DMS153 (cell line): ENCODE measurements at regions not wholly inside any gene's neighbourhood (a gene's known extent, or its start where the extent isn't known, plus 50 kb on each side); places are given as distances from the start of the nearest gene placed in this dataset.

Experiments used
- DNase-seq: peaks from one replicate; lab custom pipeline; 2025; lab: John Stamatoyannopoulos, UW

DNA sequence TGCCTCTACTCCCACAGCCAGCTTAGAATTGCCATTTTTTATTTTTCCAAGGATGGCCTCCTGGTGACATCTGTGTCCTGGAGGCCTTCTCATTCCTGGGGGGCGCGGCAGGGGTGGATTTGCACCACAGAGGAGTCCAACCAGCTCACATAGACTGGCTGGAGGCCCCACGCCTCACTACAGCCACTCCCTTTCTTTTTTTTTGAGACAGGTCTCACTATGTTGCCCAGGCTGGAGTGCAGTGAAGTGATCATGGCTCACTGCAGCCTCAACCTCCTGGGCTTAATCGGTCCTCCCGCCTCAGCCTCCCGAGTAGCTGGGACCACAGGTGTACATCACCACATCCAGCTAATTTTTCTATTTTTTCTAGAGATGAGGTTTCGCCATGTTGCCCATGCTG, 57.6 kb upstream of the DOCK1 start:
- no peak for DNase-seq

DNA sequence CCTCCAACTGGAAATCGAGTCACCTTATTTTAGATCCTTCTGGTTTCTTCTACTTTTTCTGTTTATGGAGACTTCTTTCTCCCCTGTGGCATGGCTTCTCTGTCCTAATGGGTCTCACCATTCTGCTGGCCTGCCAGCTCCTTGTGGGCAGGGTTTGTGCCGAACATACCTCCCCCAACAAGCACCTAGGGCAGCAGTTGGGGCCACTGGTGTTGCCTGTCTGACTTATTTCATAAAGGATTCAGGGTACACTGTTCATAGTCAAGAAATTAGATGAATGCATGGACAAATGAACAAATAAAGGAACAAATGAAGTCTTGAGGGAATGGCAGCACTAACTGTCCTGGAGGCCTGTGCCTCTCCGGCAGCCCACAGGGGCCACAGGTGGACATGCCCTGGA, 55.6 kb upstream of the DOCK1 start:
- no peak for DNase-seq

DNA sequence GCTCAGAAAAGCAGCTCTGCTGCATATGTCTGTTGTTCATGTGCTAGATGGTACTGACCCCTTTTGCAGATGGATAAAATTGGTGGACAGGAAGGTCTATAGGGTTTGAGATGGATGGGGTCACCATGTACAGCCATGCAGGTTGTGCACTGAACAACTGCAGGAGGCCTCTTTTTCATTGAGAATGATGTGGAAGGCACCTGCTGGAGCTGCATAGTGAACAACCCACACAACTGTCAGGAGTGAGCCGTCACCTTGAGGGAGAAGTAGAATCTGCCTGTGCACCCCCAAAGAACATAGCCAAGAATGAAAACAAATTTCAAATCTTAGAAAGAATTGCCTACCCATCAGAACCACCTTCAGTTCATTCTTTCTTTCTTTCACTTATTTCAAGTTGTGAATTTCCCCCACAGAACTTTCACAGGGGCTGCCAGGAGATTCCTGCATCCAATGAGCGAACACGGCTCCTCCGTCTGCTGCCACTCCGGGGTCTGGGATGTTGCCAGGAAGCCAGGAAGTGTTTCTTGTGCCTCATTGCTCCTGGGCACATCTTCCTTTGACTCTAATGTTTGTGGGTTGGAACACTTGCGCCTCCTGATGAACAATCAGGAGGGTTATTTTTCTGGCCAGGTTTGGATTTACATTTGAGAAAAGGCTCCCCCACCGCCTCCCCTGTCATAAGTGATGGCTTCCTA, 53.7 kb upstream of the DOCK1 start:
- no peak for DNase-seq

DNA sequence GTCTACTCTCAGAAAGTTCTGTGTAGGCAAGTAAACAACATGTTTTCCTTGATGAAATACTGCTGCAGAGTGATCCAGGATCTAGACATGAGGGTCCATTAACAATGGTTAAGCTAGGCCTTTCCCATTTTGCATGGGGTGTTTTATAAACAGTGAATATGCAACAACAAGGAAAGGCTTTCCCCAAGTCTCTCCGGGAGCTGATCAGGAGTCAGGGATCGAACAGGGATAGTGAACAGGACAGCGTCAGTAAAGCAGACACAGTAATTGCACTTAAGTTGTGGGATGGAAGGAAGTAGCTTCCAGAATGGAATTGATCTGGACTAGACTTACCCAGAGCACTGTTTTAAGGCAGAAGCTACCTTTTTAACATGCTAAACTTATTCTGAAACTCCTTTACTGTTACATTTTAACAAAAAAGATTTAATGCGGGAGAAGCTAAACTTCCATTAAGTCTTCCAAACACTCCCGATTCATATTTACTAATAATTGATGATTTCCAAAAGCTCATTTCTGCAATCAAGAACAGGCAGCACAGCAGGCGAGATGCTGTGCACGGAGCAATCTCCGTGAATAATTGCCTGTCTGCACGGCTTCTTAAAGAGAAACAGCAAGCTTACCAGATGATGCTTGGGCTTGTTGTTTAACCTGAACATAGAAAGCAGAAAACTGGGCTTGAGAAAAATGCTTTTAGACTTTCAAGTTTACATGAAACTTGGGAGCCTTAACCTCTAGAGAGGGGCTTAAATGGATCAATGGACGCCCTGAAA, 50.3 kb upstream of the DOCK1 start:
- DNase-seq = no peak
